HG03457 (cell line): ENCODE measurements at regions not wholly inside any gene's neighbourhood (a gene's known extent, or its start where the extent isn't known, plus 50 kb on each side); places are given as distances from the start of the nearest gene placed in this dataset.
"Not testable (repeated sequence)": the region's sequence is repeated elsewhere in the genome, so short reads cannot be mapped to it uniquely, and the experiment has no call there.

Experiments
- ATAC-seq: cut with Tn5 transposase; IDR thresholded peaks from one replicate; pipeline ENCODE4 v1.9.1; 2021; ENCODE audit warnings: moderate number of reproducible peaks; ENCODE audit not compliant: unreplicated experiment

DNA sequence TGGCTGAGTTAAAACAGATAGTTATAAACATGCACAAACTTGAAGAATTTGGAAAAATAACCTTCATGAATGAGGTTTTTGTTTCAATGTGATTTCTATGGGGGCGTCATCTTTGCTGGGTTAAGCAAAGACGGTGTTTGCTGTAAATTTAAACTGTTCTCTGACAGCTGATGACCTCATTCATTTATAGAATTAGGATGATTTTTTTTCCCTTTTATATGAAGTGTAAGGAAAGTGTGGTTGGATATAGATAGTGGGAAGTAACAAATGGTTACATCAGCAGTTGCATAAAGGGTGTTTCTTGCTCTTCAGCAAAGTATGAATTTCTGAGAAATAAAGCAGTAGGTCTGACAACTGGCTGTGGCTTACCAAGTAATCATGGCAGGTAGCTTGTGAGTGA lies 137.2 kb upstream of the CENPW start:
- ATAC-seq = no peak

DNA sequence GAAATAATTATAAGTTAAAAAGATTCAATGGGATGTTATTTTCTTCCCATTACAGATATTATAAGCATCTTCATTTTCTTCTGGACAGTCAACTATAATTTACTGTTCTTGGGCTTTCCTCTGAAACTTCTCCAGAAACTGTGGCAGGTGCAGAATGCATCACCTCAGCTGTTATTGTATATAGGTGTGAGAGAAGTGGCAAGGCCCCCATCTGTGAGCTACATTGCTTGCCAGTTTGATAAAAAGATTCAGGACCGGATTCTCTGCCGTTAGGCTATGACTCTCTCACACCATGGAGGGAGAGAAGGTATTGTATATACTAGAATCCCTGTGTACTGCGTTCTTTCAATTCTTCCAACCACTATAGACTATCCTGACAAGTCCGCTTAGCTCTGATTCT lies 135.8 kb upstream of the CENPW start:
- no peak for ATAC-seq

DNA sequence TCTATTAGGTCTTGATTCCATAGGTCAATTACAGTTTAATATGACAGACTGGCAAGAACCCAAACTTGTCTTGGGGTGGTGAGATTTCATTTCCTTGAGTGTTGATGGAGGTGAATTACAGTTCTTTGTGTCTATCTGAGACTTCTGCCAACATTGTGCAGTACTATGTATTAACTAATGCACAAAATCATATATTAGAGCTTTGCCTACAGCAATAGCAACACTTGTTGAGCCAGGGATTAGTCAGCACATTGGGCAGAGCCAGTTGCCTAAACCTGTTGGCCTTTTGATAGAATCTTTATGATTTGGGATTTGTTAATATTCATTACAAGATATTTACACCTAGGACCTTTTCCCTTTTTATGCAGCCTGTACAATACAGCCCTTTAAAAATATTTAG lies 135.3 kb upstream of the CENPW start:
- ATAC-seq = no peak

DNA sequence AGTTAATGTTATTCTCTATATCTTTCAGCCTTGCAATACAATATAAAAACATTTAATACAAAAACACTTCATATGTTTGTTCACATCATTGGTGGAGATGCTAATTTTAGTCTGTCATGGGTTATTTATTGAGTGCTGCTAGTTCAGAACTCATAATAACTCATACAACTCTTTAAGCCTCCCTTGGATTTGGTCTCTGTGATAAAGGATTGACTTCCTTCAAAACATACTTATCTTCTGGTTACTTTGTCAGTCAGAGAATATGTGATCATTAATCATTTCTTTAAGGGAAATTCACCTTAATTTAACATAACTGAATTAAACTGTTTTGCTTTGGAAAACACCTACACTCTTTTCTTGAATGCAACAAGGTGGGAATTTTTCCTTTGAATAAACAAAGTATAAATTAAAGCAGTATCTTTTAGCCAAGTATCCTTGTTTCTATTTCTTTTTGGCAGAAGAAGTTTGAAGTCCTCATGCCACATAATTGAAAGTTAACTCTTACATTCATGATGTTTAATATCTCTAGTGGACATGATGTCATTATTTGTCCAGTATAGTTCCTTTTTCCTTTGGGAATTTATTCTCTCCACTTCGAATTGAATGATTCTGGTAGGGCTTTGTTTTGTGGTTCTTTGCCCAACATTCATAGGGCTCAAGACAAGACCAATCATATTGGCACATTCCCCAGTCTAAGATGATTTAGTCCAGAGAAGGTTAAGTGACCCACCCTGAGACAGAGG lies 133.2 kb upstream of the CENPW start:
- ATAC-seq = no peak

DNA sequence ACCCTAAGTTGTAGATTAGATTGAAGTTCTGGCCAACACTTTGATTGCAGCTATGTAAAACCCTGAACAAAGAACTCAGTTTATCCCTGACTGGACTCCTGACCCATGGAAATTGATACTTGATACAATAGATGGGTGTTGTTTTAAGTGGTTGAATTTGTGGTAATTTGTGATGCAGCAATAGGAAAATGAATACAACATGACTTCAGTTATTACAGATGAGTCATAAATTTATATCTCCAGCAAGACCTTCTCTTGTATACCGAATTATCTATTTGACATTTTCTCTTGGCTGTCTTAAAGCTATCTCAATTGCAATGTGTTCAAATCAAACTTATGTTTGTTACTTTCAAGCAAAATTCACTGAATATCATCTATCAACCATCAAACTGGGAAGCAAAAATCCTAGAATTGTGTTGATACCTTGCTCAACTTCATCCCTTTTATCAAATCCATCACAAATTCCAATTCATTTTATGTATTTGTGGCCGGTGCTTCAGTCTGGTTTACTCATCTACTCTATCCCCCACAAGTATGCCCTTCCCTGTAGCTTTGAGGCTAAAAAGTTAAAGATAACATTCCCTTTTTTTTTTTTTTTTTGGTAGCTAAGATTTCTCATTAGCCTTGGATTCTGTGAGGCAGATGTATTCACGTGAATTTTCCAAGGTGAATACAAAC lies 129.4 kb upstream of the CENPW start:
- no peak for ATAC-seq

DNA sequence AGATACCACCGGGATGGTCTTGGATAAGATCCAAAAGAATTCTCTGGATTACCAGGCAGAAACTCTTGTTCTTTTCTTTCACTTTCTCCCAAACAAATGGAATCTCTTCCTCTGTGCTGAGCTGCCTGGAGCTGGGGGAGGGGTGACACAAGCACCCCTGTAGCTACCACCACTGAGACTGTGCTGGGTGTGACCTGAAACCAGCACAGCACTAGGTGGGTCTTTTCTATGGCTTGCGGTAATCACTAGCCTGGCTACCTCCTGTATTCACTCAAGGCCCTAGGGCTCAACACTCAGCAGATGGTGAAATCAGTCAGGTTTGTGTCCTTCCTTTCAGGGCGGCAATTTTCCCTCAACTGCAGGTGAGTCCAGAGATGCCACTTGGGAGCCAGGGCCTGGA lies 122.4 kb upstream of the CENPW start:
- no peak for ATAC-seq

DNA sequence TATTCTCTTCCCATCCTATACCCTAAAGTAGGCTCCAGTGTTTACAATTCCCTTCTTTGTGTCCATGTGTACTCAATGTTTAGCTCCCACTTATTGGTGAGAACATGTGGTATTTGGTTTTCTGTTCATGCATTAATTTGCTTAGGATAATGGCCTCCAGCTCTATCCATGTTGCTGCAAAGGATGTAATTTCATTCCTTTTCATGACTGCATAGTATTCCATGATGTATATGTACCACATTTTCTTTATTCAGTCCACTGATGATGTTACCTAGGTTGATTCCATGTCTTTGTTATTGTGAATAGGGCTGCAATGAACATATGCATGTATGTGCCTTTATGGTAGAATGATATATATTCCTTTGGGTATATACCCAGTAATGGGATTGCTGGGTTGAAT lies 119.0 kb upstream of the CENPW start:
- ATAC-seq = not testable (repeated sequence)

DNA sequence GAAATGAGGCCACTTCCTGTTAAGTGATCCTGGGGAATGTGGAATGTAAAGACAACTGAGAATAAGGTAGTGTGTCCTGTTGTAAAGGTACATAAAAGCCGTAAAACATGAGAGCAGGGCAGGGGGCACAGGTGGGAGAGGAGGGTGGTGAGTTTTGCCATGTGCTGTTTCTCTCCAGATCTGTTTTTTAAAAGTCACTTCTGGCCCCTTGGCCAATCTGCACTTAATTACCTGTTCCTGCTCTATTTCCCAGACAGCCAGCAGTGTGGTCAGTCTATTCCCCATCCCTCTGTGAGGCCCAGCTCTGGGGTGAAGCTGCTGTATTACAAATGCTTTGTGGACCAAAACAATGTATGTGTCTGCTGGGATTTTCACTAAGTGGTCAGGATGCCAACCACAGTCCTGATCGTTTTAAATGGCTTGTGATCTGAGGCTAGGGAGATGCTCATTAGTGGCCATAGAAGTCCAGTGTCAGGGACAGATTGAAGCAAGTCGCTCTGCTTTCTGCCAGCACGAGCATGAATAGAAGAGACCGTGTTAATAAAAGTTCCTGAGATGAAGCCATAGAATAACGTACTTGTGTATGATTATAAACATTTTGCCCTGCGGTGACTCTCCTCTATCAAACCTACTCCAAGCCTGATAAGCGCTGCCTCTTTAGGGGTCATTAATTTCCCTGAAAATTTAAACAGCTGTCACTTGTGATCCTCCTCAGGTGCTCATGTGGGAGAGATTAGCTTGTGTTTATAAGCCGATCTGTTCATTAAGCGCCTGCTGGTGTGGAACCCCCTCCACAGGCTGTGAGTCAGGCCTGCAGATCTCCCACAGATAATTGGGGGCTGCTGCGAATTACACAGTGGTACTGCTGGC lies 111.8 kb upstream of the CENPW start:
- ATAC-seq = no peak

DNA sequence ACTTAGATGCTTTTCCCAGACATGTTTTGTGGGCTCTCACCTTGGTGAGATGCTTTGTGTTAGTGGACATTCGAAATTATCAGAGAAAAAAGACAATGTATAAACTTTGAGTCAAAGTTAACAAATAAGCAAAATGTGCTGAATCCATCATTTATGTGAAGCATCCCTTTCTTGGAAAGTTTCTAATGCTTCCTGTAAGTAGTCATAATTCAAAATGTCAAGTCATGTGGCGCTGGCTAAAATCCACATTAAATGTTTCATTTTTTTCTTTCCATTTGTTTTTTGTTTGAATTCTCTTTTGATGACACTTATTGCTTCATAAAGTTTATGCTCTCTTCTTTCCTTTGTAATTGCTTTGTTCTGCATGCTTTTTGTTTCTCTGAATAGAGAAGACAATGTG lies 107.2 kb upstream of the CENPW start:
- no peak for ATAC-seq

DNA sequence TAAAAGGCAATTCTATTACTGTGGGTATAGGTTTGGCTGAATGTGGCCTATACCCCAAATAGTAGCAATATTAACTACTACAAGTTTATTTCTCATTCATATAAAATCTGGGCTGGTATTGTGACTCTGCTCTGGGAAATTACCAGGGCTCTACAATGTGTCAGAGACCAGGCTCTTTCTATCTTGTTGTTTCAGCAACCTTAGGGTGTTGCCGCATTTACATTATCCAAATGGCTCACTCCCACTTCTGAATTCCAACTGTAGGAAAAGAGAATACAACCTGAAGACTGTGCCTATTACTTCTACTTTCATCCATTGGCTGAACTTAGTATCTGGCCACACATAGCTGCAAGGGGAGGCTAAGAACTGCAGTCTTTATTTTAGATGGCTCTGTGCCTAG lies 106.7 kb upstream of the CENPW start:
- no peak for ATAC-seq

DNA sequence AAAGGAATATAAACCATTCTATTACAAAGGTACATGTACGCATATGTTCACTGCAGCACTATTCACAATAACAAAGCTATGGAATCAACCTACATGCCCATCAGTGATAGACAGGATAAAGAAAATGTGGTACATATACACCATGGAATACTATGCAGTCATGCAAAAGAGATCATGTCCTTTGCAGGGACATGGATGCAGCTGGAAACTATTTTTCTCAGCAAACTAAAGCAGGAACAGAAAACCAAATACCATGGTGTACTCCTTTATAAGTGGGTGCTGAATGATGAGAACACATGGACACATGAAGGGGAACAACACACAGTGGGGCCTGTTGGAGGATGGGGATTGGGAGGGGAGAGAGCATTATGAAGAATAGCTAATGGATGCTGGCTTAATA lies 104.6 kb upstream of the CENPW start:
- ATAC-seq = no peak

DNA sequence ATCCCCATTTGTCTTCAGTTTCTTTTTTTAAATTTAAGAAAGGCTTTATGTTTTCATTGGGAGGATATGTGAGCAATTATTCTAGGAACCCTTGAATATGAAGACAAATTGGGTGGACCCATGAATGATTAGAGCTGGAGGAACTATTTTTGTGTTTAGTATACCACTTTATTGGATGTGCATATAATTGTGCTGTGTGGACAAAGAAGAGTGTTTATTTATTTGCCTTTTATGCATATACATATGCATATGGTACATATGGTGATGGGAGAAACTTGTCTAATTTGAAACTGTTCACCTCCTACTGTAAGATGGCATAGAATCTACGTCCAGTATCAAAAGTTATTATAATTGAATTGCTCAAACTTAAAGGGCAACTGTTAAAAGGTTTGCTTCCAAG lies 94.8 kb upstream of the CENPW start:
- no peak for ATAC-seq

DNA sequence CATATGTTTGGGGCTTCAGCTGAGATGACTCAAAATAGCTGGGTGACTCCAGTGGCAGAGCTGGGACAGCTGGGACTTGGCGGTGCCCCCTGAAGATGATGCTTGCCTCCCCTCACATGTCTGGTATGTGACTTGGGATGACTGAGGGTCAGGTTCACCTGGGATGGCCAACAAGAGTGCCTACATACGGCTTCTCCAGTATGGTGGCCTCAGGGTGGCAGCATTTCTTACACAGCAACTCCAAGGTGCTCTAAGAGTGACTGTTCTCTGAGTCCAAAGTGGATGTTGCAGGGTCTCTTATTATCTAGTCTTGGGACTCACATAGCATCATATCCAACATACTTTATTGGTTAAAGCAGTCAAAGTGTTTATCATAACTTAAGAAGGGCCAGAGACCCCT lies 87.8 kb upstream of the CENPW start:
- no peak for ATAC-seq

DNA sequence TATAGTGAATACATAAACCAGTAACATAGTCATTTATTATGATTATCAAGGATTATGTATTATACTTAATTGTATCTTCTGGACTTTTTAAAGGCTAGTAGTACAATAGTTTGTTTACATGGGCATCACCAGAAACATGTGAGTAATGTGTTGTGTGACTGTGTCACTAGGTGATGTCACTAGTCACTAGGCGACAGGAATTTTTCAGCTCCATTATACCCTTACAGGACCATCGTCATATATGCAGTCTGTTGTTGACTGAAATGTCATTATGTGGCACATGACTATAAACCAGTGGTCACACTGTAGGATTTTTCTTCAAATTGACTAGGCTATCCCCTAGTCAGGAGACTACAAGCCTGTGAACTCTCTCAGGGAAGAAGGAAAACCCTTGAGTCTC lies 86.5 kb upstream of the CENPW start:
- ATAC-seq = no peak

DNA sequence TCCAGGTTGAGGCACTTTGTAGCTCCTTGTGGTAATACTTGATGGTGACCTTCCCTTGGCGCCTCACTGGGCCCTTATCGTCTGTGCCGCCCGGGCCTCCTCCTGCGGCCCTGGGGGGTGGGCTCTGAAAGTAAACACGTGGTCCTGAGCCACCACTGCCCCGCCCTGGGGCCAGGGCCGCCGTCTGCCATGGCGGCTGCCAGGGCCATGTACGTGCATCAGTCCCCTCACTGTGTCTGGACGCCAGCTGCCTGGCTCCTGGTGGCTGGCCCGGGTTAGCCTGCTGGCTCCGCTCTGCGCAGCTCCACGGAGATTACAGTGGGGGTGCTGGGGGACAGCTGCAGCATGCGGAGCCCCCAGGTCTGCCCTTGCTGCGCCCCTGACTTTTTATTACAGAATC lies 81.8 kb upstream of the CENPW start:
- ATAC-seq = no peak

DNA sequence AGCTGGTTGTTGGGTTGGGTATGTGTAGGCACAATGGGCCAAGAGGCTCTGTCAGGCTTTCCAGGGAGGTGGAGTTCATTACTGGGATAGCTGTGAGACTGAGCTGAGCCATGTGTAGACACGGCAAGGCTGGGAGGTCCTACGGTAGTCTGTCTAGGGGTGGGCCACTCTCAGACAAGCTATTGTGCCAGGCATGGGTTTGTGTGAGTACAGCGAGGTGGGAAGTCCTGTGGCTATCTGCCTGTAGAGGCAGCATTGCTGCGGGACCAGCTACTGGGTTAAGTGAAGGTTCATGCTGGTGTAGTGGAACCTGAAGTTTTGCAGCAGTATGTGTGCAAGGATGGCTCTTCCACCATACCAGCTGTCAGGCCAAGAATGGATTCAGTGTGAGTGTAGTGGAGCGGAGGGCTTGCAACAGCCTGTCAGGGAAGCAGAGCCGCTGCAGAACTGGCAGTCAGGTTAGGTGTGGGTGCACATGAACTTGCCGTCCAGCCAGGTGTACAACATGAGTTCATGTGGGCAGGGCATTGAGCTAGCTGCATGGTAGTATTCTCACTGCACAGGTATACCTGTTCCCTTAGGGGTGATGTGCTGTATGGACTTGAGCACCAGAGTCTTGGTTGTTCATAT lies 78.0 kb upstream of the CENPW start:
- ATAC-seq = no peak

DNA sequence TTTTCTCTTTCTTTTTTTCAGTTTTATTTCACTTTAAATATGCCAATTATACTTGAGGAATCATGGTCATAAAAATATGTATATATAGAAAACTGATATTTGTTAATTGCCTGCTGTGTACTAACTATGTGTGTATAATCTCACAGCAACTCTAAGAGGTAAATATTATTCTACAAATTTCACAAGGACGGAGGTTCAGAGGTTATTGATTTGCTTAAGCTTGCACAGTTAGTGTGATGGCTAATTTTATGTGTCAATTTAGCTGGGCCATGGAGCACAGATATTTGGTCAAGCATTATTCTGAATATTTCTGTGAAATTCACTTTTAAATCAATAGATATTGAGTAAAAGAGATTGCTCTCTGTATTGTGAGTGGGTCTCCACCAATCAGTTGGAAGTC lies 75.7 kb upstream of the CENPW start:
- no peak for ATAC-seq

DNA sequence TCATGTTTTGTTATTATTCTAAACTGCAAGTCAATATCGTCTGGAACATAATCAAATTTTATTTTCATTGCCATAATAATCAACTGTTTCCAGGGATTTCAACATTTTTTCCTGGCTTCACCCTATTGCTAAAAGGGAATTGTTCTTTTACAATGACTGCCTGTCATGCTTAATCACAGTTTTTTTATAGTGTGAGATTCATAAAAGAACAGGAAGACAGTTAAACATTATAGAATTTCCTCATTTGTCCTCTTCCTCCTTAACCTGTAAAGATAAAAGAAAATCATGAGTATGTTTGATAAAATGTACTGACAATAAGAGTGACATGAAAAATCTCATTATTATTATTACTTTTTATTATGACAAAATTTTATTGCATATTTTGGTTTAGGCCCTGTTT lies 73.3 kb upstream of the CENPW start:
- ATAC-seq = no peak

DNA sequence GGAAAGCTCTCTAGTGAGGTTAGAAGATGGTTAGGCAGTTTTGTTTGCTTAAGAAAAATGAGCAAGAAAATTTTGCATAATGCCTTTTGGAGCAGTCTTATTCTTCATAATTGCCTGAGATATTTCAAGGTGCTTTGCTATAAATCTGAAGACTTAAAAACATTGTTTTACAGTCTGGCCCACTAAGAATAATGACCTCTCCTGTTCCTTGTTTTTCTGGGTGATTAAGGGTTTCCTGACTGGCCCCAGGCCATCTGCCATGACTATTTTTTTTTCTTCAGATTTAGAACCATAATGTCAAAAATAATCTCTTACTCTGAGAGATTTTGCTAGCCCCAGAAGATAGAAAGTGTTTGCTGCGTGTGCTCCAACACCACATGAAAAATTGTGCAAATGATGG lies 72.3 kb upstream of the CENPW start:
- peak; percentile 24 for ATAC-seq

DNA sequence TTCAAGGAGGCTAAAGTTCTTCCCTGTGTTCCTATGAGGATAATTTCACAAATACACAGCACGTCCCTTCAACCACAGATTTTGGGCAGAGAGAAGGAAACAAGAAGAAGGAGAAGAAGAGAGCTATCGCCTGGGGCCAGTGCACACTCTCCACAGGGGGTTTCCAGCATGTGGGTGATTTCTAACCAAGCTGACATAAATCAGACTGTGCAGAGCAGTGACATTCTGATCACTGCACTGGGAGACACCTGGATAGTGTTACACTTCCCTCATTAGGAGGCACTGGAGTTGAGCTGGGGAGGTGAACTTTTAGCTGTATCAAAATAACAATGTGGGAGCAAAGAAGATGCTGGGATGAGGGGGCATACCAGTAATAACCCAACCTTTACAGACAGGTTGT lies 71.8 kb upstream of the CENPW start:
- peak; percentile 89 for ATAC-seq

DNA sequence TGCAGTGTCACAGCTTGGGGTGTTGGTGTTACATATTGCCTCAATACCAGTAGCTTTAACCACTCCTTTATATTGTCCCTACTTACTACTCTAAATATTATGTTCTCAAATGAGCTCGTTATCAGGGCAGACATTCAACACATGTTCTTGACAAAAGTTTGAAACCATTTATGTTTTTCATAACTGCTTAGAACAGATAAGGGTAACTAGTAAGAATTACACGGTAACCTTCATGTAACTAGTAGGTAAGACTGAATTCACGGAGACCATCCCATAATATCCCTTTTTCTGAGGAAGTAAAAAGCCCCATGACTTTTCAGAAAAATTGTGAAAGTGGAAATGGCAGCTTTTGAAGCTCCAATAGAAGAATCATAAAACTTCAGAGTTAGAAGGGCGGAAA lies 59.6 kb upstream of the CENPW start:
- ATAC-seq = no peak
